ENCODE measurements at regions not wholly inside any gene's neighbourhood (a gene's known extent, or its start where the extent isn't known, plus 50 kb on each side); places are given as distances from the start of the nearest gene placed in this dataset.
"Not testable (repeated sequence)": the region's sequence is repeated elsewhere in the genome, so short reads cannot be mapped to it uniquely, and the experiment has no call there.

GRCh38 chr18:70398076-70398475 lies 109.2 kb downstream of the SOCS6 start:
- Histone ChIP-seq H3K4me1 (ENCODE audit: insufficient read depth, low read length) (peaks cover 10% of the 10 kb centered on the region), H3K36me3 (replicated peaks in 1 of 2; ENCODE audit: control insufficient read depth in 1 of 2, insufficient read depth in 2 of 2, low read length in 2 of 2) (no peaks in the 10 kb centered on the region), H3K9me3 (ENCODE audit: low read length) (no peaks in the 10 kb centered on the region), H3K4me2 (ENCODE audit: low read depth, low read length) (no peak overlapping the region), H3K4me3 (replicated peaks in 1 of 3; ENCODE audit: insufficient read depth in 1 of 3, low read depth in 2 of 3, low read length in 3 of 3) (no peak overlapping the region), H3K27ac (ENCODE audit: extremely low read length, insufficient read depth, low read length) (no peak overlapping the region), H2AFZ (ENCODE audit: low read length) (no peak overlapping the region), H3K79me2 (ENCODE audit: insufficient read depth, low read length) (no peaks in the 10 kb centered on the region), H4K20me1 (ENCODE audit: insufficient read depth, low read length) (no peaks in the 10 kb centered on the region), H3K27me3 (ENCODE audit: control insufficient read depth in 1 of 2, insufficient read depth in 2 of 2, low read length in 2 of 2) (no peaks in the 10 kb centered on the region), H3K9ac (ENCODE audit: insufficient read depth, low read depth, low read length) (no peak overlapping the region)
- WGBS (ENCODE audit: low lambda C conversion rate), result 89% methylated on average over 1 of the region's 1 CpG
- in situ Hi-C loops (cut with HindIII; ENCODE audit: extremely low pct_ligation_motif_present, low pct_unique_long_range_greater_than_20kb), result no loop called here
- TF ChIP-seq NFIB (CRISPR knock-in tag; IDR thresholded peaks at IDR 0.05; ENCODE audit: borderline replicate concordance), result no peak
- TF ChIP-seq ZNF256 (CRISPR knock-in tag; conservative IDR thresholded peaks at IDR 0.05), result no peak
- no peak for TF ChIP-seq PRMT3 (CRISPR knock-in tag; IDR thresholded peaks at IDR 0.05; ENCODE audit: borderline replicate concordance, low read depth)
- TF ChIP-seq HNRNPLL (IDR thresholded peaks at IDR 0.05; ENCODE audit: low read depth, low read length, poor library complexity, severe bottlenecking), result no peak
- TF ChIP-seq PITX1 (CRISPR knock-in tag; IDR thresholded peaks at IDR 0.05), result no peak
- TF ChIP-seq ZSCAN30 (CRISPR knock-in tag; IDR thresholded peaks at IDR 0.05), result no peak
- no TSS peak for BruUV-seq (replicated peaks)
- CTCF ChIA-PET (ENCODE audit: low intra/inter-chr PET ratio, low total read pairs), result no interaction called here
- ATAC-seq, result no peak
- FAIRE-seq, result no peak
- intact Hi-C loops (cut with micrococcal nuclease; ENCODE audit: unreplicated experiment), result no loop called here
- POLR2A ChIA-PET, result no interaction called here
- DNase-seq (ENCODE audit: low spot score), result no peak

GRCh38 chr18:70397259-70397925 lies 108.5 kb downstream of the SOCS6 start:
- Histone ChIP-seq H4K20me1 (ENCODE audit: insufficient read depth, low read length) (no peaks in the 10 kb centered on the region), H2AFZ (ENCODE audit: low read length) (no peak overlapping the region), H3K79me2 (ENCODE audit: insufficient read depth, low read length) (no peaks in the 10 kb centered on the region), H3K4me2 (ENCODE audit: low read depth, low read length) (no peak overlapping the region), H3K9me3 (ENCODE audit: low read length) (no peaks in the 10 kb centered on the region), H3K36me3 (replicated peaks in 1 of 2; ENCODE audit: control insufficient read depth in 1 of 2, insufficient read depth in 2 of 2, low read length in 2 of 2) (no peaks in the 10 kb centered on the region), H3K4me3 (replicated peaks in 1 of 3; ENCODE audit: insufficient read depth in 1 of 3, low read depth in 2 of 3, low read length in 3 of 3) (no peak overlapping the region), H3K27me3 (ENCODE audit: control insufficient read depth in 1 of 2, insufficient read depth in 2 of 2, low read length in 2 of 2) (no peaks in the 10 kb centered on the region), H3K27ac (ENCODE audit: extremely low read length, insufficient read depth, low read length) (no peak overlapping the region), H3K9ac (ENCODE audit: insufficient read depth, low read depth, low read length) (no peak overlapping the region), H3K4me1 (ENCODE audit: insufficient read depth, low read length) (peaks cover 10% of the 10 kb centered on the region)
- ATAC-seq (no peak), FAIRE-seq (no peak), DNase-seq (ENCODE audit: low spot score) (no peak)
- ChIA-PET CTCF (ENCODE audit: low intra/inter-chr PET ratio, low total read pairs) (no interaction called here), POLR2A (no interaction called here)
- intact Hi-C loops (cut with micrococcal nuclease; ENCODE audit: unreplicated experiment) (no loop called here), in situ Hi-C loops (cut with HindIII; ENCODE audit: extremely low pct_ligation_motif_present, low pct_unique_long_range_greater_than_20kb) (no loop called here)
- 92% methylated on average over 5 of the region's 5 CpGs for WGBS (ENCODE audit: low lambda C conversion rate)
- no TSS peak for BruUV-seq (replicated peaks)
- TF ChIP-seq ZC3H13 (CRISPR knock-in tag; IDR thresholded peaks at IDR 0.05) (no peak), CEBPB (IDR thresholded peaks at IDR 0.05; ENCODE audit: borderline replicate concordance, low read depth, low read length) (peak; percentile 73; the same call in 1 of the 2 replicates)

- H3K4me2 ChIP-seq (ENCODE audit: low read depth, low read length); DNase-seq (ENCODE audit: low spot score); BruUV-seq (replicated peaks); H3K27ac ChIP-seq (ENCODE audit: extremely low read length, insufficient read depth, low read length); intact Hi-C loops (cut with micrococcal nuclease; ENCODE audit: unreplicated experiment); in situ Hi-C loops (cut with HindIII; ENCODE audit: extremely low pct_ligation_motif_present, low pct_unique_long_range_greater_than_20kb); H3K79me2 ChIP-seq (ENCODE audit: insufficient read depth, low read length); H3K9me3 ChIP-seq (ENCODE audit: low read length); CTCF ChIA-PET (ENCODE audit: low intra/inter-chr PET ratio, low total read pairs); H3K27me3 ChIP-seq (ENCODE audit: control insufficient read depth in 1 of 2, insufficient read depth in 2 of 2, low read length in 2 of 2); ATAC-seq; H3K4me1 ChIP-seq (ENCODE audit: insufficient read depth, low read length); H3K36me3 ChIP-seq (replicated peaks in 1 of 2; ENCODE audit: control insufficient read depth in 1 of 2, insufficient read depth in 2 of 2, low read length in 2 of 2); H3K9ac ChIP-seq (ENCODE audit: insufficient read depth, low read depth, low read length); H2AFZ ChIP-seq (ENCODE audit: low read length); POLR2A ChIA-PET; FAIRE-seq; H4K20me1 ChIP-seq (ENCODE audit: insufficient read depth, low read length); H3K4me3 ChIP-seq (replicated peaks in 1 of 3; ENCODE audit: insufficient read depth in 1 of 3, low read depth in 2 of 3, low read length in 3 of 3): not testable (repeated sequence)
- 89% methylated on average over 4 of the region's 4 CpGs for WGBS (ENCODE audit: low lambda C conversion rate)
Observed at GRCh38 chr18:70395771-70396170, 106.9 kb downstream of the SOCS6 start.

Measured in HepG2 (cell line).